Hippocampal formation (tissue), 2 donors: ENCODE measurements at regions not wholly inside any gene's neighbourhood (a gene's known extent, or its start where the extent isn't known, plus 50 kb on each side); places are given as distances from the start of the nearest gene placed in this dataset.

ENCODE experiments used
- DNase-seq, 2 donors: peaks; one replicate each; lab custom pipeline; 2025; lab: John Stamatoyannopoulos, UW

DNA sequence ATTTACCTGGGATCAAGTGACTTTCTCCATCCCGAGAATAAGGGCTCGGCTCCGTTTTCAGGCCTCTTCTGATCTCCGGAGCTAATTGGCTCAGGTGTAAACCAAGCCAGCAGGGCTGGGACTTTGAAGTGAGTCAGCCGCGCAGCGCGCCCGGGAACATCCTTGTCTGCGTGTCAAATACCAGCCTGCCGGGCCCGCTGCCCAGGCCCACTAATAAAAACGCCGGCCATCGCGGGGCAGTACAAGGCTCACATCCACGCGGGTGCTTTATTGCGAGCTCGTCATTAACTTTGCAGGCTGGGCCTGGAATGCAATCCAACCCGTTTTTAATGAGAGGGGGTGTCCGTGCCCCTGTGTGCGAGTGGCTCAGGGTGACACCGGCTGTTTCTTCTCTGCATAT, 416.8 kb downstream of the IRX2 start:
- no peak for DNase-seq

DNA sequence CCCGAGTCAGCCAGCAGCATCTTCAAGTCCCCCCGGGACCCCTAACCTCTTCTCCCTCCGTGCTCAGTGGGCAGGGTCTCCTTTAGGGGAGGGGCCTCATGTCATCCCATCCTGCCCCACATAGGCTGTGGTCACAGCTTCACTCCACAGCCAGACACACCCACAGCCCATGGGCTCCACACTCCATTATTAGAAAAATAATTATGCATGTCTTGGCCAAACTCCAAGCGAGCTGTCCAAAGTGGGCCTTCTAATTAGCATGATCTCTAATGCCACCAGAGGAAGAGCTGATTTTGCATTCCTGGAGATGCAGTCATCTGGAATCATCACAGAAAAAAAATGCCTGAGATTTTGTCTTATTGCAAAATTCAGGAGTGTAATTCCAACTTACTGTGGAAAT, 418.2 kb downstream of the IRX2 start:
- no peak for DNase-seq

DNA sequence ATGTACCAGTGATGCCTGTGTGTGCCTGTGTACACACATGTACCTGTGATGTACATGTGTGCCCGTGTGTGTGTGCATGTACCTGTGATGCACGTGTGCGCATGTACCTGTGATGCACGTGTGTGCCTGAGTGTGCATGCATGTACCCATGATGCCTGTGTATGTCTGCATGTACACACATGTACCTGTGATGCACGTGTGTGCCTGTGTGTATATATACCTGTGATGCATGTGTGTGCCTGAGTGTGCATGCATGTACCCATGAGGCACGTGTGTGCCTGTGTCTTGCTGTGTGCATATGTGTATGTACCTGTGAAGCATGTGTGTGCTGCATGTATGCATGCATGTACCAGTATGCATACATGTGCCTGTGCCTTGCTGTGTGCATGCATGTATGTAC, 419.0 kb downstream of the IRX2 start:
- DNase-seq, result no peak

DNA sequence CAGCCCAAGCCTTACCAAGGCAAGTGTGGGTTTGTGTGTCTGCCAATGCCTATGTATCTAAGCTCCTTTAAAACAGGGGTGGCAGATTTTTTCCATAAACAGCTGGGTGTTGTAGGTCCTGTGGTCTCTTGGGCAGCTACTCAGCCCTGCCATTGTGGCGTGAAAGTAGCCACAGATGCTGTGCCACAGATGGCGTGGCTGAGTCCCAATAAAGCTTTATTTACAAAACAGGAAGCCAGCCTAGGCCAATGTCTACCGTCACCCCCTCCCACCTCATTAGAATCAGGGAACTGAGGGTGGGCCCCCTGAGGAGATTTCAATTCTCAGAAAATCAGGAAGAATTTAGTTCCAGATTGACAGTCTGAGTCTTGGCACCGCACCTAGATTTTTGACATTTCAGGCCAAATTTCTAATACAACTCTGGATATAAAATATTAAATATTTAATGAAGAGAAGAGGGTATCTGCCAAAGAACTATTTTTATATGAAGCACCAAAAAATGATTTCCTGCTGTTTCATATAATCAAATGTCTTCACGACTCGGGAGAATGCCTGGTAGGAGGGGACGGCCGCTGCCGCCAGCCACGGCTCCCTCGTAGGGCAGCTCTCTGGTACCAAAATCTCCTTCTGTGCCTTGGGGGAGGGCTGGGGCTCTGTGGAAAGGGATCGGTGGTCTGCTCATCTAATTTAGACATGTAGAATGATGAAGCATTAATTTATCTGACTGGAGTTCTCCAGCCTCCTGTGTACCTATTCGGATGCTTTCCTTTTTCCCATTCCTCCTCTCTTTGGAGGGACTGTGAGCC, 420.9 kb downstream of the IRX2 start:
- DNase-seq, result no peak

DNA sequence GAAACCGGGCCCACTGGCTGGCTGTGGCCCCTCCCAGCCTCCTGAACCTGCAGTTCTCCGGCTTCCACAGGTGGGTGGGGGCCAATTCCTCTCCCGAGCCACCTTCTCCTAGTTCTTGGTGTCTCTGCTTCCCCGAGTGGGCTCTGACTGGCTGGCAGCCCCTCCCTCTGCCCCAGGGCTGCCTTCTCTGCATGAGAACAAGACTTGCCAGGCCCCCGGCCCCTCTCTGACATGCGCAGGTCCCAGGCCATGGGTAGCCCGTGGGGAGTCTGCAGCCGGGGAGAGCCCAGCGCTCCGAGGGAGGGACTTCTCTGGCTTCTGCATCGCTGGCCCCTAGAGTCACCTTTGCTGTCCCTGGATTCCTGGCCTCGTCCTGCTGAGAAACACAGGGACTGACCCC, 421.7 kb downstream of the IRX2 start:
- DNase-seq, result no peak

- DNase-seq, result no peak
Measured at GRCh38 chr5:2326601-2327000, 424.9 kb downstream of the IRX2 start.

DNA sequence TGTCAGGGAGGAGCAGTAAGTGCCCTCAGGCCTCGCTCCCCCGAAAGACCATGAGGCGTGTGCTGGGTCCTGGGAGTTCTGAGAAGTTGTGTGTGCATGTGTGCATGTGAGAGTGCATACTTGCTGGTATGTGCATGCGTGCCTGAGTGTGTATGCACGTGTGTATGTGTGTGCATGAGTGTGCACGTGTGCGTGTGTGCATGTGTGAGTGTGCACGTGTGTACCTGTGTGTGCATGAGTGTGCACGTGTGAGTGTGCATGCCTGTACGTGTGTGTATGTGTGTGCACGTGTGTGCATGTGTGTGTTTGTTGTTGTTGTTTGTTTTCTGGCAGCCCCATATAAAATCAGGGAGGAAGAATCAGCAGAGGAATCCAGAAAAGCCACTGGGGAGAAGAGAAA, 426.7 kb downstream of the IRX2 start:
- DNase-seq, result no peak

GRCh38 chr5:2320611-2321010, 430.9 kb downstream of the IRX2 start:
- DNase-seq, result no peak

GRCh38 chr5:2317540-2317939, 433.9 kb downstream of the IRX2 start:
- no peak for DNase-seq

DNA sequence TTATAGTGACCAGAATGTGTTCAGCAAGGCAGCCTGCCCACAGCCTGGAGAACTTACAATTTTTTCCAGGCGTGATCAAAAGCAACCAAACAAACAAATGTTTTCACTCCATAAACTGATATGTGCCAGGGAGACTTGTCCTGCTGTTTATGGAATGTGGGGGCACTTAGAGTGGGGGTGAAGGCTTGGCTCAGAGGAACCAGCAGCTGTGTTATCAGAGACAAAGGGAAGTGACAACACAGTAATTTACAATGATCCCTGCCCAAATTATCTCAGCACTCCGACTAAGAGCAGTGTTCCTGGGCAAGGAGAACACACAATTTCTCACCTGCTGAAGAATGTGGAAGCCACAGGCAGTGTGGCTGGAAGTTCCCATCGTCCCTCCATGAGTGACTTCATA, 429.1 kb upstream of the IRX4 start:
- no peak for DNase-seq

DNA sequence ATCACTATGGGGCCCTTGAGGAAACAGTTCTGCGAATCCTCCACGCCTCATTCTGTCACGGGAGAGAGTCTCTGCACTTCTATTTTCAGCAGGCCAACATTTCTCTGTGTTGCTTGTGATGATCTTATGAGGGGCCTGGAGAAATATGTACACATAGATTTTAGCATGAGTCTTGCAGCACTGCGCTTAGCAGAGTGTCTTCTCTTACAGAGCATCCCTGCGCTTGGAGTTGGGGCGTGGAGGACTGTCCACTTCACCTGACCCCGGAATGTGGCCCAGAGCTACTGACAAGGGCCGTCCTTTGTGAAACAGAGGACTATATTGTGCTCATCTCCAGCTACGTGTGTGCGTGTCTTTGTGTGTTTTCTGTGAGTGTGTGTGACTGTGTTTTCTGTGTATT, 428.2 kb upstream of the IRX4 start:
- no peak for DNase-seq

DNA sequence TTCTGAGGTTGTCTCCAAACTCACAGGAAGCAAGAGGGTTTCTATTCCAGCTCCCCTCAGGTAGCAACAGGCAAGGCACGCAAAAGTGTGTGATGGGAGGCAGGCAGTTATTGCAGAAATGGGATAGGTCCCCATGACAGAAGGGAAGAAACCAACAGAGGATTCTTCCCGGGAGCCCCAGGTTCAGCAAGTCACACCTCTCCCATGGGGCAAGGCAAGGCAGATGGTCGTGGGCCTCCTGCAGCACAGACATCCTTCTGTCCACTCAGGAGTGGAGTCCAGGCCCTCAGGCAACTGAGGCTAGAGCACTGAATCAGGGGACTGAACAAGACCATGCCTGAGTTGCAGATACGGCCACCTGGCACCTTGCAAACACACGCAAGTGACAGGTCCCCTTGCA, 424.9 kb upstream of the IRX4 start:
- no peak for DNase-seq

- DNase-seq, result no peak
Measured at GRCh38 chr5:2306711-2307110, 424.0 kb upstream of the IRX4 start.

GRCh38 chr5:2303431-2304100, 420.8 kb upstream of the IRX4 start:
- no peak for DNase-seq

GRCh38 chr5:2302169-2302568, 419.4 kb upstream of the IRX4 start:
- DNase-seq, result no peak

GRCh38 chr5:2300861-2301574, 418.3 kb upstream of the IRX4 start:
- no peak for DNase-seq

DNA sequence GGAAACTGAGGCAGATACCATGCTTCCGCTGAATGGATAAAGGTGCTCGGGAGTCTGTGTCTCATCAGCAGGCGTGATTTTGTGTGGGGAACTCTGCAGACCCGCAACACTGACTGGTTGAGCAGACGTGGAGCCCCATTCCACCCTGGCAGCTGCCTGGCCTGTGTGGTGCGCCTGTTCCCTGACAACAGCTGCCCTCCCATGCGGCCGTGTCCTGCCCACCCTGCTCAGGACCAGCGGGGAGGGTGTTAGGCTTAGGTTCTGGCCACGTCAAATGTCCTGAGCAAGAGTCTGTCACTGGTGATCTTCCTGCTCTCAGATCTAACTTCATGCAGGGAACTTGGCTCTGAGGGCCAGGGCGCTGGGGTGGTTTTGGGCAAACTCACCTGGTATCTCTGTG, 417.7 kb upstream of the IRX4 start:
- DNase-seq, result no peak

- no peak for DNase-seq
Measured at GRCh38 chr5:2299388-2300220, 416.9 kb upstream of the IRX4 start.

- no peak for DNase-seq
Measured at GRCh38 chr5:2298781-2299180, 416.1 kb upstream of the IRX4 start.

GRCh38 chr5:2297991-2298390, 415.3 kb upstream of the IRX4 start:
- DNase-seq, result no peak

DNA sequence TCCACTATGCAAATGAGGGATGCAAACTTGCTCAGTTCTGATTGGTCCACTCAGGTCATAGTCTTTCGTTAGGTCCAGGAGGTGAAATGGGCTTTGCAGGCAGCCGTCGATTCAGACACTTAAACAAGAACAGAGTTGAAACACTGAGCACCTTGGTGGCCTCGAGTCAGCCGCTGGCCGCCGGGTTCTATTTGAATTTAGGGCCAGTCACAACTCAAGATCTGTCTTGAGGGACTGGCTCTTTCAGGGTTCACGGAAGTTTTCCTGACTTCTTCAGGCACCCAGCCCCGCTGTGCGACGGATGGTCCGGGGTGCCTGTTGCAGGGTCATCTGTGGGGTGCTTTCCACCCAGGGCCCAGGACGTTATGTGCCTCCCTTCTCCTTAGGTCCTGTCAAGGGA, 412.8 kb upstream of the IRX4 start:
- DNase-seq, result no peak

- DNase-seq, result no peak
Measured at GRCh38 chr5:2293906-2294305, 411.2 kb upstream of the IRX4 start.
